GM12874 (cell line): ENCODE measurements at regions not wholly inside any gene's neighbourhood (a gene's known extent, or its start where the extent isn't known, plus 50 kb on each side); places are given as distances from the start of the nearest gene placed in this dataset.

ENCODE experiments used
- CTCF ChIP-seq: IDR thresholded peaks from 2 replicates; pipeline ENCODE4 v1.5.1; 2011; ENCODE audit warnings: low read depth, mild to moderate bottlenecking, control low read depth, low read length, moderate library complexity; ENCODE audit not compliant: insufficient read depth

GRCh38 chr4:131566026-131566425 lies 1583.1 kb upstream of the PCDH10 start:
- no peak for TF ChIP-seq CTCF

- TF ChIP-seq CTCF = no peak
Observed at GRCh38 chr4:131584587-131584986, 1564.5 kb upstream of the PCDH10 start.

- TF ChIP-seq CTCF = no peak
Observed at GRCh38 chr4:131595140-131595539, 1554.0 kb upstream of the PCDH10 start.

- TF ChIP-seq CTCF = no peak
Observed at GRCh38 chr4:131603705-131604104, 1545.4 kb upstream of the PCDH10 start.

GRCh38 chr4:131609039-131609438 lies 1540.1 kb upstream of the PCDH10 start:
- TF ChIP-seq CTCF = no peak

- no peak for TF ChIP-seq CTCF
Observed at GRCh38 chr4:131613086-131613823, 1535.8 kb upstream of the PCDH10 start.

- no peak for TF ChIP-seq CTCF
Observed at GRCh38 chr4:131613824-131614216, 1535.3 kb upstream of the PCDH10 start.
